HG02884 (cell line): ENCODE measurements at regions not wholly inside any gene's neighbourhood (a gene's known extent, or its start where the extent isn't known, plus 50 kb on each side); places are given as distances from the start of the nearest gene placed in this dataset.
"Not testable (repeated sequence)": the region's sequence is repeated elsewhere in the genome, so short reads cannot be mapped to it uniquely, and the experiment has no call there.

ENCODE experiments used
- ATAC-seq: cut with Tn5 transposase; IDR thresholded peaks from one replicate; pipeline ENCODE4 v1.9.1; 2021; ENCODE audit warnings: mild to moderate bottlenecking, moderate library complexity; ENCODE audit not compliant: unreplicated experiment

DNA sequence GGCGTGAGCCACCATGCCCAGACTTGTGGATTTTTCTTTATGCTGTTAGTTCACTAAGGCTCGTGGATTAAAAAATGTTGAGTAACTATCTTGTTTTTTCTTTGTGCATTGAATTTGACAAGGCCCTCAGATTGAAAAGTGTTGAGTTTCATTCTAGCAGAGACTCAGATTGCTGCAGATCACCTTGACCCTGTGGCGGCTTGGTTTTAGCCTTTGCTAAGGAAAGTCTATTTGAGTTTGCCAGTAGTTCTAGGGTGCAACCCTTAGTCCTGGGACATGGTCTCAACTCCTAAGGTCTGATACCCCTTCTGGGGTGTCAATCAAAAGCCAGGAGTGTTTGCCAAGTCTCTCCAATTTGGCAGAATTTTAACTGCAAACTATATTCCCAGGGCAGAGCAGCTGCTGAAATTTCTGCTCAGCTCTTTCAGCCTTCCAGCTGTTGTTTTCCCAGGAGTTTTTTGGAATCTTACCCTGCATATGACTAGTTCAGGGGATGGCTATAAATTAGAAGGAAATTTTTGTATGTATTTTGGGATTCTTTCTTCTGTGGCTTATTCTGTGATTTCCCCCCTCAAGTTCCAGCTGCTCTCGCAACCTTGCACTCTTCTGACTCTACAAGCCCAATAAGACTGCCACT is 84.3 kb upstream of the HAND1 start:
- no peak for ATAC-seq

GRCh38 chr5:154559398-154560276 is 81.6 kb upstream of the HAND1 start:
- ATAC-seq, result no peak

DNA sequence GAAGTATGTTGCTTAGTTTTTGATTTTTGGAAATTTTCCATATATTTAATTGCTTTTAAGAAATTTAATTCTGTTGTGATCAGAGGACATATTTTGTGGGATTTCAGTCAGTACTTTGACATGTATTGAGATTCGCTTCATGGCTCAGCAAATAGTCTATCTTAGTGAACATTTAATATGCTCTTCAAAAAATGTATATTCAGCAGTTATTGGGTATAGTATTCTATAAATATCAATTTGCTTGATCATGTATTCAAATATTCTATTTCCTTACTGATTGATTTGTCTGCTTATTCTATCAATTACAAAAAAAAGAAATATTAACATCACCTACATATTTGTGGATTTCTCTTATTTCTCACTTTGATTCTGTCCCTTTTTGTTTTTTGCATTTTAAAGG is 79.5 kb upstream of the HAND1 start:
- no peak for ATAC-seq

DNA sequence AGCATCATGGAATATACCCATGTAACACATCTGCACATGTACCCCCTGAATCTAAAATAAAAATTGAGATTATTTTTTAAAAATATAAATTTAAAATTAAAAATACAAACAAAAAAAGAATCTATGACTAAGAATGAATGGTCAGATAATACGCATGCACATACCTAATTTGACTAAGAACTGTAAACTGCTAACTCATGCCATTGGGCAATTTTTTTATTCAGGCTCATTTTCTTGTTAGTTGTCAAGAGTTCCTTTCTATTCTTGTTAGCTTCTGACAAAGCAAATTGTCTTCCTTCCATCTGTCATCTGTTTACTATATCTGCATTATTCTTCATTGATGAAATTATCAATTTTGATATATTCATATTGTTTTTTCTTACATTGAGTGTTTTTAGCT is 69.5 kb upstream of the HAND1 start:
- no peak for ATAC-seq

DNA sequence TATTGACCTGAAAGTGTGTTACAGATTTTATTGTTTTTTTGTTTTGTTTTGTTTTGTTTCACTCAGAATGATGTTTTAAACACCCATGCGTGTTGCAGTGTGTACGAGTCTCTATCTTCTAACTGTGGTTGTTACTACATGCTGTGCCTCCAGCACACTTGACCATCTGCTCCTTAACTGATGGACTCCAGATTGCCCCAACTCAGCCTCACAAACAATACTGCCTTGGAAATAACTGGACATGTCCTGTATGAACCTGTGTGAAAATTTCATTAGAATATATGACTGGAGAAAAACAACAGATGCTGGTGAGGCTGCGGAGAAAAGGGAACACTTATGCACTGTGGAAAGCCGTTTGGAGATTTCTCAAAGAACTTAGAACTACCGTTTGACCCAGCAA is 68.7 kb upstream of the HAND1 start:
- no peak for ATAC-seq

DNA sequence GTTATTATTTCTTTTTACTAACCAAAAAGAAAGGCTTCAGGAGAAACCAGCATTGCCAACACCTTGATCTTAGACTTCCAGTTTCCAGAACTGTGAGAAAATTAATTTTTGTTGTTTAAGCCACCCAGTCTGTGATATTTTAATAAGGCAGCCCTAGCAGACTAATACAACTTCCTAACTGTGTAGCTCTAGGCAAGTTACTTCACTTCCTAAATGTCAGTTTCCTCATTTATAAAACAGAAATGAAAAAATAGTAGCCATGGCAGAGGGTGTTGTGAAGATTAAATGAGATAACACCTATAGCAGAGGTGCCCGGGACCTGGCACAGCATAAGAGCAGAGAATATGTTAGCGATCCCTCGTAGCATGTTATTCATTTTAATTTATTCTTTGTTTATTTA is 66.6 kb upstream of the HAND1 start:
- ATAC-seq, result no peak

DNA sequence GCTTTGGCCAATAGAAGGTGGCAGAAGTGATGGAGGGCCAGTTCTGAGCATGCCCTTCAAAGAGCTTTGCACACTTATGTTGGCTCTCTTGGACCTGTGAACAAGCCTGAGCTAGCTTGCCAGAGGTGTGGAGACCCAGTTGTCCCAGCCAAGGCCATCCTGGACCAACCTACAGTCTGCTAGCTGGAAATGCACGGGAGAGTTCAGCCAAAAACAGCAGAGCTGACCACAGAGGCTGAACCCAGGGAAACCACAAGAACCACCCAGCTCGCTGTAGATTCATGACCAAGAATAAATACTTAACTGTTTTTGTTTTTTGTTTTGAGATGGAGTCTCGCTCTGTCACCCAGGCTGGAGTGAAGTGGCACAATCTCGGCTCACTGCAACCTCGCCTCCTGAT is 65.4 kb upstream of the HAND1 start:
- ATAC-seq, result no peak

DNA sequence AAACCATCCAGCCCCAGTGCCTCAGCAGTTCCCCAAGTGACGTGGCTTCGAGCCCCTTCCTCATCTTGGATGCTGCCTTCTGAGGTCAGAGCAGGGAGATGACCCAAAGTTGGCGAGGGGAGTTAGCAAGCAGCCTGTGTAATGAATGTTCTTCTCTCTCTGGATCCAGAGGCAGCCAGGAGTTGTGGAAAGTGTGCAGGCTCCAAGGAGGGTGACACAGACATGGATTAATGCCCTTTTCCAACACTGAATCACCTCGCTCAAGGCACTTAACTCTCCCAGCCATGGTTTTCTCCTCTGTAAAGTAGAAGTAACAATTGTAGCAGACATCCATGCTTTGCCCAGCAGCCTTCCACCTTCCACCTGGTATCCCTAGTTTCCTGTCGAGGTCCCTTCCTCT is 64.6 kb upstream of the HAND1 start:
- no peak for ATAC-seq

DNA sequence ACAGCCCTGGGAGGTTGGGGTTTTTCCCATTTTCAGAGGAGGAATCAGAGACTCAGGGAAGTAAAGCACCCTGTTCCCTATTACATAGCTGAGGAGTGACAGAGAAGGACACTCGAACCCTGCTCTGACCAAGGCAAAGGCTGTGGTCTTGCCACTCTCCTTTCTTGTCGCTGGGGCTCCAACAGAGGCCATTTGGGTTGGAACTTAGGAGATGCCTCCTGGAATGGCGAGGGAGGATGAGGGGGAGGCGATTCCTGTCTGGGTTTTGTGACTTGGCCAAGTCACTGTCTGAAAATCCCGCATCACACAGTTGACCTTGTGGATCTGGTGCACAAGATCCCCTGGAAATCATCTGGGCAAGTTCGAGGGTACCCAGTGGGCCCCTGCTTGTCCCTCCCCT is 64.0 kb upstream of the HAND1 start:
- ATAC-seq, result no peak

DNA sequence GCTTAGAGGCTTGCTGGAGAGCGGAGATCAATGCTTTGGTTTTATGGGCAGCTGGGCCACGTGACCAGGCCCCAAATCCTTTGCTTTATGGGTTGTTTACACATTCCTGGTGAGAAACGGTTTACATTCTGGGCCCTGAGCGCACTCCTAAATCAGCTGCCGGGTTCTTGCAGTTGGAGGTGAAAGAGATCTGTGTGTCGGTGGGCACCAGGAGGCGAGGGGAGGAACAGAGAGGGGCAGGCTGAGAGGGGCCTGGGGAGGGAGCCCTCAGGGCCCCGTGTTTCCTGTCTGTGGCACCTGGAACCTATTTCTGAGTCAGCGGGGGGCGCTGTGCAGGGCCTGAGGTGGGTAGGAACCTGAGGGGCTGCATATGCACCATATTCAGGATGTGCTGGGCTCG is 63.5 kb upstream of the HAND1 start:
- ATAC-seq, result no peak

DNA sequence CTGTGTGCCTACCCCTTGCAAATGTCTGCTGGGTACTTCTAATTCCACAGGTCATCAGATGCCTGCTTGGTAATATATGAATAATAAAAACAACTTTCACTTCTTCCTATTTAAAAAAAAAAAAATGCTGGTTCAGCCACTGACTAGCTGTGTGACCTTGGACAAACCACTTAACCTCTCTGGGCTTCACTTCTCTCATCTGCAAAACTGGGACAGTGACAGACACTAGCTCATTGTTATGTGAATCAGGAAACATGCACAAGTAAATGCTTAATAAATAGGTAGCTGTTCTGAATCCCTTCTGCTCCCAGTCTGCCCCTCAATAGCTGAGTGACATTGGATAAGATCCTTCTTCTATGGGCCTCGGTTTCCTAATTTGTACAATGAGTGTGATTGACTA is 62.6 kb upstream of the HAND1 start:
- no peak for ATAC-seq

GRCh38 chr5:154538492-154538891 is 60.5 kb upstream of the HAND1 start:
- ATAC-seq, result no peak

- not testable (repeated sequence) for ATAC-seq
Observed at GRCh38 chr5:154536439-154536838, 58.4 kb upstream of the HAND1 start.

DNA sequence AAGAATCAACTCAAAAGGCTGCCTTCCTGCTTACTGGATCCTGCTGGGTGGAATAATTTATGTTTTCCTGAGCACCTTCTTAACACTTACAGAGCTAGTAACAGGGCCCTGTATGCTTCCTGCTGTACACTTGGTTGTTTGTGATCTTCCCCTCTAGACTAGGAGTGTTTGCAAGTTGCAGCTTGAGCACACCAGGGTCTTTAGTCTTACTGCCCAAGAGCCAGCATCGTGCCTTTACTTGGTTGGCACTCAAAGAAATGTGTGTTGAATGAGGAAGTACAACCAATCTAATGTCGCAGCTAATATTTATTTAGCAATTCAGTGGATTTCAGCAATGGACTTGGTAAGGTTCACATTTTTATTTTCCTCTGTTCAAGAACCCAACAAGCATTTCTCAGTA is 57.5 kb upstream of the HAND1 start:
- no peak for ATAC-seq

GRCh38 chr5:154534457-154535050 is 56.5 kb upstream of the HAND1 start:
- ATAC-seq, result no peak

- ATAC-seq, result no peak
Observed at GRCh38 chr5:154529282-154529681, 51.3 kb upstream of the HAND1 start.

DNA sequence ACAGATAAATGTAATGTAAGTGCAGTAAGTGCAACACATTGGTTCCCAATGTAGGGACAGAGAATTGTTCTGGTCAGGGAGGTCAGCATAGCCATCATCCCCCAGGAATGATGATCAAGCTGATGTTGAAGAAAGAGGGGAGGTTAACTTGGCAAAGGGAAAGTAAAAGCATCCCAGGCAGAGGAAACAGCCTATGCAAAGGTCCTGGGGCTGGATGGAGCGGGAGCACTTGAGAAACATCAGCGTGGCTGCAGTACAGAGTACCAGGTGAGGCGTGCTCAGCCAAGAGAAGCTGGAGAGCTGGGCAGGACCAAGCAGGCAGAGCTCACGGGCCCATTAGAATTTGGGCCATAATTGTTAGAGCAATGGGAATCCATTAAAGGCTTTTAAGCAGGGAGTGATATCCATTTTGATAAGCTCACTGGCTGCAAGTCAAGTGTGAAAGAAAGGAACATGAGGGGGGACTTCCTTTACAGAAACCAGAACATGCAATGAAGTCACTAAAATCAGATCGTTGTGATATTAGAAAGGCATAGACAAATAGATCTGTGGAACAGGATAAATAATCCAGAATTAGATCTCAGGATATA is 50.1 kb upstream of the HAND1 start:
- ATAC-seq, result no peak
